Ishikawa (cell line): ENCODE measurements at regions not wholly inside any gene's neighbourhood (a gene's known extent, or its start where the extent isn't known, plus 50 kb on each side); places are given as distances from the start of the nearest gene placed in this dataset.

Experiments
- CEBPB ChIP-seq: IDR thresholded peaks from 2 replicates; pipeline ENCODE4 v1.6.1; 2012
- CREB1 ChIP-seq: IDR thresholded peaks from 2 replicates; pipeline ENCODE4 v1.6.1; 2012; ENCODE audit warnings: low read depth
- EGR1 ChIP-seq: IDR thresholded peaks from 2 replicates; pipeline ENCODE4 v1.6.1; 2012
- EP300 ChIP-seq: IDR thresholded peaks from 2 replicates; pipeline ENCODE4 v1.6.1; 2012; ENCODE audit warnings: borderline replicate concordance
- FOXM1 ChIP-seq: IDR thresholded peaks from 2 replicates; pipeline ENCODE4 v1.6.1; 2012; ENCODE audit warnings: low read depth, borderline replicate concordance
- MAX ChIP-seq: IDR thresholded peaks from 2 replicates; pipeline ENCODE4 v1.6.1; 2012
- NFIC ChIP-seq: IDR thresholded peaks from 2 replicates; pipeline ENCODE4 v1.6.1; 2012
- RAD21 ChIP-seq: IDR thresholded peaks from 2 replicates; pipeline ENCODE4 v1.6.1; 2012; ENCODE audit warnings: low read depth
- REST ChIP-seq: IDR thresholded peaks from 2 replicates; pipeline ENCODE4 v1.6.1; 2012; ENCODE audit warnings: low read depth, mild to moderate bottlenecking
- TAF1 ChIP-seq: IDR thresholded peaks from 2 replicates; pipeline ENCODE4 v1.6.1; 2012; ENCODE audit warnings: low read depth, mild to moderate bottlenecking
- TCF12 ChIP-seq: IDR thresholded peaks from 2 replicates; pipeline ENCODE4 v1.6.1; 2012; ENCODE audit warnings: low read depth
- TEAD4 ChIP-seq: IDR thresholded peaks from 2 replicates; pipeline ENCODE4 v1.6.1; 2012
- USF1 ChIP-seq: IDR thresholded peaks from 2 replicates; pipeline ENCODE4 v1.6.1; 2012
- YY1 ChIP-seq: IDR thresholded peaks from 2 replicates; pipeline ENCODE4 v1.6.1; 2012; ENCODE audit warnings: low read depth
- ZBTB7A ChIP-seq: IDR thresholded peaks from 2 replicates; pipeline ENCODE4 v1.6.1; 2012; ENCODE audit warnings: low read depth

GRCh38 chr5:167631191-167631590, 660.3 kb upstream of the WWC1 start:
- TF ChIP-seq FOXM1 (no peak), CREB1 (no peak), USF1 (no peak), CEBPB (no peak), EGR1 (no peak), NFIC (no peak), MAX (no peak), TCF12 (no peak), ZBTB7A (no peak), TEAD4 (no peak), RAD21 (no peak), REST (no peak), YY1 (no peak), EP300 (no peak)

- TF ChIP-seq TEAD4 (no peak), MAX (no peak), TCF12 (no peak), CREB1 (no peak), REST (no peak), YY1 (no peak), USF1 (no peak), RAD21 (no peak), EP300 (no peak), NFIC (no peak), EGR1 (no peak), FOXM1 (no peak), CEBPB (no peak), ZBTB7A (no peak), TAF1 (no peak)
Observed at GRCh38 chr5:167633114-167633513, 658.3 kb upstream of the WWC1 start.

- TF ChIP-seq EP300, result no peak
- no peak for TF ChIP-seq EGR1
Observed at GRCh38 chr5:167633931-167634341, 657.5 kb upstream of the WWC1 start.

GRCh38 chr5:167634432-167634831, 657.0 kb upstream of the WWC1 start:
- TF ChIP-seq MAX, result no peak
- no peak for TF ChIP-seq YY1
- TF ChIP-seq RAD21, result no peak
- no peak for TF ChIP-seq ZBTB7A
- no peak for TF ChIP-seq EP300
- TF ChIP-seq EGR1, result no peak
- no peak for TF ChIP-seq REST
- no peak for TF ChIP-seq TCF12
- no peak for TF ChIP-seq CEBPB
- TF ChIP-seq CREB1, result no peak
- no peak for TF ChIP-seq NFIC
- no peak for TF ChIP-seq USF1
